ENCODE measurements at regions not wholly inside any gene's neighbourhood (a gene's known extent, or its start where the extent isn't known, plus 50 kb on each side); places are given as distances from the start of the nearest gene placed in this dataset.
"Not testable (repeated sequence)": the region's sequence is repeated elsewhere in the genome, so short reads cannot be mapped to it uniquely, and the experiment has no call there.

DNA sequence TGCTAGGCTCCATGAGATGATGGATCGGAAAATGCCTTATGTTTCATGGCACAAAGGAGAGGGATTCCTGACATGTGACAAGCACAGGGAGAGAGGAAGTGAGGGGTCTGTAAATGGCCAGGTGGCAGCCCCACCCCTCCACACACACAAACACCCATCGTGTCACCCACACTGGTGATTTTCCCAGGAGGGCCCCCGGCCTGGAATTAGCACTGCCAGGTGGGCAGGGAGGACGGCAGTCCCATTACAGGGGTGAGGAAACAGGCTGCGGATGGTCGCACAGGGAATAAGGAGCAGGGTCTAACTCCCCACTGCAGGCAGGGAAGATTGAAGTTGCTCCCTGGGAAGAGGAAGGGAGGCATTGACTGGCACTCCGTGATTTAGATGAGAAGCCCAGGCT is 395.3 kb upstream of the ZNF337 start:
- TF ChIP-seq, protein P1, sequence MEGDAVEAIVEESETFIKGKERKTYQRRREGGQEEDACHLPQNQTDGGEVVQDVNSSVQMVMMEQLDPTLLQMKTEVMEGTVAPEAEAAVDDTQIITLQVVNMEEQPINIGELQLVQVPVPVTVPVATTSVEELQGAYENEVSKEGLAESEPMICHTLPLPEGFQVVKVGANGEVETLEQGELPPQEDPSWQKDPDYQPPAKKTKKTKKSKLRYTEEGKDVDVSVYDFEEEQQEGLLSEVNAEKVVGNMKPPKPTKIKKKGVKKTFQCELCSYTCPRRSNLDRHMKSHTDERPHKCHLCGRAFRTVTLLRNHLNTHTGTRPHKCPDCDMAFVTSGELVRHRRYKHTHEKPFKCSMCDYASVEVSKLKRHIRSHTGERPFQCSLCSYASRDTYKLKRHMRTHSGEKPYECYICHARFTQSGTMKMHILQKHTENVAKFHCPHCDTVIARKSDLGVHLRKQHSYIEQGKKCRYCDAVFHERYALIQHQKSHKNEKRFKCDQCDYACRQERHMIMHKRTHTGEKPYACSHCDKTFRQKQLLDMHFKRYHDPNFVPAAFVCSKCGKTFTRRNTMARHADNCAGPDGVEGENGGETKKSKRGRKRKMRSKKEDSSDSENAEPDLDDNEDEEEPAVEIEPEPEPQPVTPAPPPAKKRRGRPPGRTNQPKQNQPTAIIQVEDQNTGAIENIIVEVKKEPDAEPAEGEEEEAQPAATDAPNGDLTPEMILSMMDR (conservative IDR thresholded peaks at IDR 0.05; ENCODE audit: low read depth in 2 of 2) = not testable (repeated sequence)
- TF ChIP-seq EZH2 (IDR thresholded peaks at IDR 0.05; ENCODE audit: low read depth, unreplicated experiment); POLR2AphosphoS5 (IDR thresholded peaks at IDR 0.05; ENCODE audit: low read depth); EZH2phosphoT487 (IDR thresholded peaks at IDR 0.05; ENCODE audit: unreplicated experiment); JUNB (IDR thresholded peaks at IDR 0.05; ENCODE audit: unreplicated experiment): not testable (repeated sequence)

Data from GM23338 (cell line).